A549 (cell line): ENCODE measurements at regions not wholly inside any gene's neighbourhood (a gene's known extent, or its start where the extent isn't known, plus 50 kb on each side); places are given as distances from the start of the nearest gene placed in this dataset.

Experiments
- BCL3 ChIP-seq: fragments of >200 bp; sonication (Bioruptor Twin); formaldehyde crosslinking; IDR thresholded peaks from 3 replicates; pipeline ENCODE4 v1.6.1; 2016
- EP300 ChIP-seq, 2 experiments: fragments of >200 bp; sonication (Bioruptor Twin); formaldehyde crosslinking; IDR thresholded peaks; 2 replicates in 1 of 2; 3 replicates in 1 of 2; pipeline ENCODE4 v1.6.1; 2016 to 2017
- POLR2A ChIP-seq: IDR thresholded peaks from 2 replicates; pipeline ENCODE4 v1.6.1; 2012; ENCODE audit warnings: mild to moderate bottlenecking, low read length
- RNF2 ChIP-seq: fragments of 200-600 bp; sonication (generic); IDR thresholded peaks from 2 replicates; pipeline ENCODE4 v1.6.1; 2016; ENCODE audit warnings: low read depth, mild to moderate bottlenecking, antibody characterized with exemption, moderate library complexity, borderline replicate concordance
- ZSCAN20 ChIP-seq: fragments of 250-450 bp; sonication (Bioruptor Pico); IDR thresholded peaks from 2 replicates; pipeline ENCODE4 v1.8.0; 2022; ENCODE audit warnings: mild to moderate bottlenecking, moderate library complexity
- TF ChIP-seq, protein P1 (sequence below): fragments of >200 bp; sonication (Bioruptor Twin); formaldehyde crosslinking; IDR thresholded peaks from 3 replicates; pipeline ENCODE4 v1.5.1; 2016

DNA sequence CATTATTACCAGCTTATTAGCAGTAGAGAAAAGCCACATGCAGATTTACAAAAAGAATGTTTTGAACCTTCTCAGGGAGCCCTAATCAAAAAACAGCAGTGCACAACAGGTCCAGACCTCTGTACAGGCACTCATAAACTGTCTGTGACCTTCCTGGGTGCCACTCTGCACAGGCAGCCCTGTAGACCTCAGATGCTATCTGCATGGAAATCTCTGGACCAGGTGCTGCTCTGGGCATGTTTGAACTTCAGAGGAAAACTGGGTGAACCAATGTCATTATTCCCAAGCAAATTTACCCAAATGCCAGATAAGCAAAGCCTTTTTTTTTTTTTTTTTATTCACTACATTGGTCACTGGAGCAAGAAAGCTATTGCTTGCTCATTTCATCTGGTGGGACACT, 104.2 kb downstream of the NPY start:
- no peak for TF ChIP-seq POLR2A
- TF ChIP-seq, protein P1, sequence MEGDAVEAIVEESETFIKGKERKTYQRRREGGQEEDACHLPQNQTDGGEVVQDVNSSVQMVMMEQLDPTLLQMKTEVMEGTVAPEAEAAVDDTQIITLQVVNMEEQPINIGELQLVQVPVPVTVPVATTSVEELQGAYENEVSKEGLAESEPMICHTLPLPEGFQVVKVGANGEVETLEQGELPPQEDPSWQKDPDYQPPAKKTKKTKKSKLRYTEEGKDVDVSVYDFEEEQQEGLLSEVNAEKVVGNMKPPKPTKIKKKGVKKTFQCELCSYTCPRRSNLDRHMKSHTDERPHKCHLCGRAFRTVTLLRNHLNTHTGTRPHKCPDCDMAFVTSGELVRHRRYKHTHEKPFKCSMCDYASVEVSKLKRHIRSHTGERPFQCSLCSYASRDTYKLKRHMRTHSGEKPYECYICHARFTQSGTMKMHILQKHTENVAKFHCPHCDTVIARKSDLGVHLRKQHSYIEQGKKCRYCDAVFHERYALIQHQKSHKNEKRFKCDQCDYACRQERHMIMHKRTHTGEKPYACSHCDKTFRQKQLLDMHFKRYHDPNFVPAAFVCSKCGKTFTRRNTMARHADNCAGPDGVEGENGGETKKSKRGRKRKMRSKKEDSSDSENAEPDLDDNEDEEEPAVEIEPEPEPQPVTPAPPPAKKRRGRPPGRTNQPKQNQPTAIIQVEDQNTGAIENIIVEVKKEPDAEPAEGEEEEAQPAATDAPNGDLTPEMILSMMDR: no peak
- TF ChIP-seq ZSCAN20: no peak
- no peak for TF ChIP-seq RNF2
- TF ChIP-seq EP300 (IDR thresholded peaks at IDR 0.05): no peak
- no peak for TF ChIP-seq BCL3
